Astrocyte (in vitro differentiated cells and primary cell): ENCODE measurements at regions not wholly inside any gene's neighbourhood (a gene's known extent, or its start where the extent isn't known, plus 50 kb on each side); places are given as distances from the start of the nearest gene placed in this dataset.

Experiments
- CTCF ChIP-seq: IDR thresholded peaks from 2 replicates; pipeline ENCODE4 v1.5.1; 2011; ENCODE audit warnings: low read depth, mild to moderate bottlenecking, inconsistent platforms, low read length, moderate library complexity; ENCODE audit not compliant: insufficient read depth
- EZH2 ChIP-seq: IDR thresholded peaks from 2 replicates; pipeline ENCODE4 v1.6.1; 2012; ENCODE audit warnings: mild to moderate bottlenecking, low read length, inconsistent platforms; ENCODE audit not compliant: insufficient read depth

GRCh38 chr2:209138079-209138478 lies 285.8 kb upstream of the MAP2 start:
- TF ChIP-seq CTCF (no peak), EZH2 (no peak)
